Stimulated activated naive CD8-positive, alpha-beta T cell treated with anti-CD3 and anti-CD28 coated beads, Interleukin-15, Interleukin-2, amounts not matched to agents 100 U/mL and 50 U/mL, for 24 hours (primary cell): ENCODE measurements at regions not wholly inside any gene's neighbourhood (a gene's known extent, or its start where the extent isn't known, plus 50 kb on each side); places are given as distances from the start of the nearest gene placed in this dataset.
A peak's percentile ranks its signal among the peaks of the same experiment; 100 is the strongest.
"Not testable (repeated sequence)": the region's sequence is repeated elsewhere in the genome, so short reads cannot be mapped to it uniquely, and the experiment has no call there.

Experiments
- ATAC-seq: fragments of 150-1000 bp; cut with Tn5 transposase; one replicate; pipeline ENCODE4 v1.10.0; 2021
- DNase-seq: peaks from one replicate; pipeline ENCODE4 v3.0.0; 2021

DNA sequence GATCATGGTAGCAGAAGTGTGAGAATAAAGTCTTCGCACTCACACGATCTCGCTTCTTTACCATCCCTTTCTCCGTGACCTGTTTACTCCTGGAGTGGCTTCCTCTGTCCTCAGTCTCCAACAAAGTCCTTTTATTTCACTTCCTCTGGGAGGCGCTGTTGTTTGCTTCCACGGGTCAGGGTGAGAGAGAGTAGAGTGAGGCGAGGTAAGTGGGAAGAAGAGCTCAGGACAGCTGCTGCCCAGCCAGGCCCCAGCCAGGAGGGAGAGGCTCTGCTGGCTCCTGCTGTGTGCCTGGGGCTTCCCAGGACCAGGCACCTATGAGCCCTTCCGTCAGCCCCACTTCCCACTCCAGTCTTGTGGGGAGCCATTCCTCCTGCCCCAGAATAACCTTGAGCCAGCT lies 242.1 kb downstream of the FGF9 start:
- no peak for ATAC-seq
- DNase-seq: peak; percentile 5

- ATAC-seq (no peak), DNase-seq (no peak)
These were observed 246.5 kb downstream of the FGF9 start for GRCh38 chr13:21917086-21918015.

DNA sequence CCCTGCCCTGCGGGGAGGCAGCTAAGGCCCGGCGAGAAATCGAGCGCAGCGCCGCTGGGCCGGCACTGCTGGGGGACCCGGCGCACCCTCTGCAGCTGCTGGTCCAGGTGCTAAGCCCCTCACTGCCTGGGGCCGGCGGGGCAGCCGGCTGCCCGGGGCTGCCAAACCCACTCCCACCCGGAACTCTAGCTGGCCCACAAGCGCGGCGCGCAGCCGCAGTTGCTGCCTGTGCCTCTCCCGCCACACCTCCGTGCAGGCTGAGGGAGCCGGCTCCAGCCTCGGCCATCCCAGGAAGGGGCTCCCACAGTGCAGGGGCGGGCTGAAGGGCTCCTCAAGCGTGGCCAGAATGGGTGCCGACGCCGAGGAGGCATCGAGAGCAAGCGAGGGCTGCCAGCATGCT lies 249.9 kb downstream of the FGF9 start:
- not testable (repeated sequence) for DNase-seq, ATAC-seq

- no peak for DNase-seq
These were observed 254.1 kb downstream of the FGF9 start for GRCh38 chr13:21924958-21925357.

GRCh38 chr13:21925720-21926119 lies 254.8 kb downstream of the FGF9 start:
- ATAC-seq (no peak), DNase-seq (no peak)

More at GRCh38 chr13:21924958-21925357, 254.1 kb downstream of the FGF9 start:
- ATAC-seq: no peak

DNA sequence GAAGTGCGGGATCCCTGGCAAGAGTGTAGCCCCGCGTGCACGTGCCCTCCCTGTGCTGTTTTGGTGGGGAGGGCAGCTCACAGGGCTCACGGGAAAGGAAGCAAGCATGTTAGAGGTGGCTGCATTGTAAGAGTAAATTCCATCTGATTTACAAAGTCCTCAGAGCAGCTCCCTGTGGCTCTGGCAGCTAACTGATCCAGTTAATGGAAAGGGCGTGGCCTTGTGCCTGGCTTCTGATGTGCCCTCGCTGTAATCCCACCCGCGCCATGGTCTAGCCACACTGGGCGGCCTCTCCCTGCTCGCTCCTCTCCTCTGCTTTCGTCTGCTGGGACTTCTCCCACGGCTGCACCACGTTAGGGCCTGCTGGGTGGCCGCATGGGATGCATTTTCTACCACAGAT lies 258.5 kb downstream of the FGF9 start:
- ATAC-seq: no peak
- no peak for DNase-seq

GRCh38 chr13:21930536-21930935 lies 259.7 kb downstream of the FGF9 start:
- DNase-seq: no peak
- ATAC-seq: no peak

GRCh38 chr13:21932578-21932977 lies 261.7 kb downstream of the FGF9 start:
- no peak for DNase-seq
- ATAC-seq: no peak

GRCh38 chr13:21932996-21933395 lies 262.1 kb downstream of the FGF9 start:
- ATAC-seq: no peak
- no peak for DNase-seq

DNA sequence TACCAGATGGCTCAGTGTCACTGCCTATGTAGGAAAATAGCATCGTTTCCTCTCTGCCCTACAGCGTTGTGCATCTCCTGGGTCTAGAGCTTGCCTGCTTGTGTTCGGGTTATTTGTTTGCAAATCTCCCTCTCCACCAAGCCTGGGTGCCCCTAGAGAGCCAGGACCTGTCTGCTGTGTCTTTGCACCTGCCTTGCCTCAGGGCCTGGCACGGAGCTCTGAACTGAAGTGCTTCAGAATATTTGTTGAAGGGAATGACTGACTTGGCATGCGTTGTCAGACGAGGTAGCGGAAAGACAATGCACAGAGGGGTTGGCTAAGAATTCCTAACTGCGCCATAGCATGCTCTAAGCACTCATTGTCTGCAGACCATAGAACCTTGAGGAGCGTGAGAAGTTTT lies 263.4 kb downstream of the FGF9 start:
- ATAC-seq (no peak), DNase-seq (no peak)

DNA sequence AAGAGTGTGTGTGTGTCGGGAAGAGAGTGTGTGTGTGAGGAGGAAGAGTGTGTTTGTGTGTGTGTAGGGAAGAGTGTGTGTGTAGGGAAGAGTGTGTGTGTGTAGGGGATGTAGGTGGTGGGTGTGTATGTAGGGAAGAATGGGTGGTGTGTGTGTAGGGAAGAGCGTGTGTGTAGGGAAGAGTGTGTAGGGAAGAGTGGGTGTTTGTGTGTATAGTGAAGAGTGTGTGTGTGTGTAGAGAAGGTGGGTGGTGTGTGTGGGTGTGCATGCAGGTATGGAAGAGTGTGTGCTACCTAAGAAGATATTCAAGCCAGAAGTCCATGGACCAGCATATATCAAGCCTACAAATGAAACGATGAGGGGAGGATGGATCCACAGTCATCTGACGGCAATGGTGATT lies 265.8 kb downstream of the FGF9 start:
- ATAC-seq (no peak), DNase-seq (no peak)

GRCh38 chr13:21938168-21938567 lies 267.3 kb downstream of the FGF9 start:
- ATAC-seq: no peak
- no peak for DNase-seq

DNA sequence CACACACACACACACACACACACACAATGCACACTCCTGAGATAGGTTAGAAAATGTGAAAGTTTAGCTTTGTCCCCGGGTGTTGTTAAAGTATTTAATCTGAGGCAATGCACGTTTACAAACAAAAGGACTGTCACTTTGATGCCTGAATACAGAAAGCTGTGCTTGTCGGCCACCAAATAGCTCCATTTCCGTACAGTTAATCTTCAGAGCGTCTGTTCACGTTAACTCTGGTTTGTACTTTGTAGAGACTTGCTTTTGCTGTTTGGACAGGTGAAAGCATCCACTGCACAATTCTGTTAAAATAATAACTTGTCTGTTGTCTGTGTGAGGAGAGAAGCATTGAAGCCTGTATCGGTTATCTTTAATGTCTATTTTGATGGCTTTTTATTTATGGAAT lies 267.8 kb downstream of the FGF9 start:
- DNase-seq: no peak
- no peak for ATAC-seq

- no peak for DNase-seq
- no peak for ATAC-seq
These were observed 271.2 kb downstream of the FGF9 start for GRCh38 chr13:21942061-21942460.

DNA sequence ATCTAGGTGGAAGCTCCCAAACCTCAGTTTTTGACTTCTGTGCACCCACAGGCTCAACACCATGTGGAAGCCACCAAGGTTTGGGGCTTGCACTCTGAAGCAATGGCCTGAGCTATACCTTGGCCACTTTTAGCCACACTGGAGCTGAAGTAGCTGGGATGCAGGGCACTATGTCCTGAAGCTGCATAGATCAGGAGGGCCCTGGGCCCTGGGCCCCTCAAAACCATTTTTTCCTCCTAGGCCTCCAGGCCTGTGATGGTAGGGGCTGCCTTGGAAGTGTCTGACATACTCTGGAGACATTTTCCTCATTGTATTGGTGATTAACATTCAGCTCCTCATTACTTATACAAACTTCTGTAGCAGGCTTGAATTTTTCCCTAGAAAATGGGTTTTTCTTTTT lies 273.7 kb downstream of the FGF9 start:
- DNase-seq: no peak
- no peak for ATAC-seq

DNA sequence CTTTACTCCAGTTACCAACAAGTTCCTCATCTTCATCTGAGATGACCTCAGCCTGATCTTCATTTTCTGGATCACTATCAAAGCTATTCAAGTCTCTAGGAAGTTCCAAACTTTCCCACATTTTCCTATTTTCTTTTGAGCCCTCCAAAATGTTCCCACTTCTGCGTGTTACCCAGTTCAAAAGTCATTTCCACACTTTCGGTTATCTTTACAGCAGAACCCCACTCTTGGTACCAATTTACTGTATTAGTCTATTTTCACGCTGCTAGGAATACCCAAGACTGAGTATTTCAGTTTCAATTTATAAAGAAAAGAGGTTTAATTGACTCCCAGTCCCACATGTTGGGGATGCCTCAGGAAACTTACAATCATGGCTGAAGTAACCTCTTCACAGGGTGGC lies 274.3 kb downstream of the FGF9 start:
- no peak for DNase-seq
- ATAC-seq: no peak

GRCh38 chr13:21946964-21947363 lies 276.1 kb downstream of the FGF9 start:
- no peak for DNase-seq

DNA sequence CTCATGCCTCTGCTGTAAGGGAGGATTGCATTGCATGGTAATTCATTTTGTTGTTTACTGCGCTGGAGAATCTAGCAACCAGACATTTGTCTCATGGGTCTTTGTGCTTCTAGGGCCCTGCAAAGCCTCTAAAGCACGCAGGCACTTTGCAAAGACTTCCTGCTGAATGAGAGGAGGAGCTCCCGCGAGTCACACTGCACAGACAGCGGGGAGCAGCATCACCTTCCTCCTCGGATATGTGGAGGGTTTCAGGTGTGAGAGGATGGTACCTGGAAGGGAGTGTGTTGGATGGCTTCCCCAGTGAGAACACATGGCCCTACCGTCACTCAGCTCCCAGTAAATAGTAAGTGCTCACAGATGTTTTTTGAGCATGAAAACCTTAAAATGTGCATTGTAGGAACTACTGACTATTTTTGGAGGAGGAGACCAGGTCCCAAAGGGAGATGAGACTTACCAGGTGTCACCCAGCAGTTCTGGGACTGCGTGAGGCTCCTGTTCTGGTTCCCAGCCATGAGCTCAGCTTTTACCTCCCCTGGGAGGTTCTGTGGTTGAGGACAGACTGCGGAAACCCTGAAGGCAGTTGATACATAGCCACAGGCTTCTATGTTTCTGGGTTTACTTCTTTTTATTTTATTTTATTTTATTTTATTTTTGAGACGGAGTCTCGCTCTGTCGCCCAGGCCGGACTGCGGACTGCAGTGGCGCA lies 278.0 kb downstream of the FGF9 start:
- ATAC-seq (no peak), DNase-seq (no peak)

More at GRCh38 chr13:21946964-21947363, 276.1 kb downstream of the FGF9 start:
- no peak for ATAC-seq

- DNase-seq (no peak), ATAC-seq (no peak)
These were observed 279.1 kb downstream of the FGF9 start for GRCh38 chr13:21949818-21950429.

DNA sequence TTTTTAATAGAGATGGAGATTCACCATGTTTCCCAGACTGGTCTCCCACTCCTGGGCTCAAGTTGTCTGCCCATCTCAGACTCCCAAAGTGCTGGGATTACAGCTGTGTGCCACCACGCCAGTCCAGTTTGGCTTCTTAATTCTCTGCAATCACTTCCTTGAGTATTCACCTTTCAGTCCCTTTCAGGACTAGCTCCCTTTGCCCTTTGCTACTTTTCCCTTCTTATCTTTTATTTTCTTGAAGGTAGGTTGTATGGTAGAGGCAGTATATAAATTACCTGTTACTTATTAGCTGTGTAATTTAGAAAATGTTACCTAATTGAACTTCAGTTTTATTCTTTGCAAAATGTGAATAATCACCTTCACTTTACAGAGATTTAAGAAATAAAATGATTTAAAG lies 285.8 kb downstream of the FGF9 start:
- no peak for DNase-seq
- ATAC-seq: no peak

DNA sequence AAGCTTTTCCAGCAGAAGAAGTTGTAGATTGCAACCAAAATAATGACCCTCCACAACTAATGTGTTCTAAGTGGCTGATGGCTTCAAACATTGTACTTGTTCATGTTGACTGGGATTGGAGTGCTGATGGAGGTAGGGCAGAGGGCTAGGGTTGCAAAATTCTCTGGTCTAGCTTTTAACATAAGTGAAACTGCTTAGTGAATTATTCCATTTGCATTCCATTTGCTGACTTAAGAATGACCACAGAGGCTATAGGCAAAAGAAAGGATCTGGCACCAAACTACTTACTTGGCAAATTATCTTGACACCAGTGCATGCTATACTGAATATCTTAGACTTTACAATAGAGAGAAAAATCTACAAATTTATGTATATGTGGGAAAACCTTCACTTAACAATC lies 287.0 kb downstream of the FGF9 start:
- no peak for DNase-seq
- no peak for ATAC-seq

DNA sequence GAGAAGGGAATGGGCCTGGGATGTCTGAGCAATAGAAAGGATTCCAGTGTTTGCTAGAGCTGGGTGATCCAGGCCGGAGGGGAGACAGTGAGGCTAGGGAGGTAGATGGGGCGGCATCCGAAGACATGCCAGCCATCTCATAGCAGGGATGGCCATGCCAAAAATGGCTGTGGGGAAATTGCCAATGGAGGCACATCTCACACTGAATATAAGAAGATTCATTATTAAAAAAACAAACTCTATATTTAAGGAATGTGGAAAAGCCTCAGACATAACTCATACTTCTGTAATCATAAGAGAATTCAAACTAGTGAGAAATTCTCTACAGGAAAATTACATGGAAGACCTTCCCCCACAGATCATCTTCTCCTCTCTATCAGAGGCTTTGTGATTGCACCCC lies 289.2 kb downstream of the FGF9 start:
- ATAC-seq: no peak
- no peak for DNase-seq

DNA sequence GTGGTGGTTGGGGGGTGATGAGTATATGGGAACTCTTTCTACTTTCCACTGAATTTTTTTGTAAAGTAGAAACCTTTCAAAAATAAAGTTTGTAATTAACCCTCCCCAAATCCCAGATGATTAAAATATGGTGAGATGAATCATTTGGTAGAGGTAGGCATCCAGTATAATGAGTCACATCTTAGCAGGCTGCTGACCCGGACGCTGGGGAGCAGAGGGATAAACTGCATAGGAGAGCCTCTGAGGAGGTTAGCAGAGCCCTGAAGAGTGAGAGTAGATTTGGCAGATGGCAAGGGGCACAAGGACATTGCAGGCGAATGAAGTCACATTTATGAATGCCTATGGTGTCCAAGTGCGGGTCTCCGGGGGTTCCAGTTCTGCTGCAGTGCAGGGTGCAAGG lies 293.8 kb downstream of the FGF9 start:
- no peak for ATAC-seq
- no peak for DNase-seq
